Lower leg skin (tissue), 4 donors: ENCODE measurements at regions not wholly inside any gene's neighbourhood (a gene's known extent, or its start where the extent isn't known, plus 50 kb on each side); places are given as distances from the start of the nearest gene placed in this dataset.

ENCODE experiments used
- DNase-seq, 2 donors: peaks; one replicate each; pipeline ENCODE4 v3.0.0-alpha.2; 2019; ENCODE audit warnings: low spot score in 2 of 2
- H3K4me3 ChIP-seq: fragments of 200-600 bp; sonication (generic); 2 replicates; pipeline ENCODE4 v1.5.1; 2017; ENCODE audit warnings: mild to moderate bottlenecking, low read depth; ENCODE audit not compliant: poor library complexity, severe bottlenecking
- CTCF ChIP-seq, 3 donors: fragments of 450-650 bp; IDR thresholded peaks; one replicate each; pipeline ENCODE4 v1.5.1; 2016; ENCODE audit warnings: antibody characterized with exemption in 3 of 3, mild to moderate bottlenecking in 3 of 3, moderate library complexity in 2 of 3
- POLR2A ChIP-seq, 2 donors: fragments of 450-650 bp; IDR thresholded peaks; one replicate each; pipeline ENCODE4 v1.6.1; 2016 to 2017; ENCODE audit warnings: antibody characterized with exemption in 2 of 2, mild to moderate bottlenecking in 1 of 2, moderate library complexity in 1 of 2
- WGBS, 2 donors: methylation state at CpG; one replicate each; pipeline ENCODE4 v1.1.5; 2018; 5-methylcytosine and 5-hydroxymethylcytosine counted together
- intact Hi-C: fragments of 100-400 bp; cut with DNase I; formaldehyde crosslinking; loops from one replicate; pipeline ENCODE4 v1.15.0; 2023; ENCODE audit warnings: low total_unique reads

DNA sequence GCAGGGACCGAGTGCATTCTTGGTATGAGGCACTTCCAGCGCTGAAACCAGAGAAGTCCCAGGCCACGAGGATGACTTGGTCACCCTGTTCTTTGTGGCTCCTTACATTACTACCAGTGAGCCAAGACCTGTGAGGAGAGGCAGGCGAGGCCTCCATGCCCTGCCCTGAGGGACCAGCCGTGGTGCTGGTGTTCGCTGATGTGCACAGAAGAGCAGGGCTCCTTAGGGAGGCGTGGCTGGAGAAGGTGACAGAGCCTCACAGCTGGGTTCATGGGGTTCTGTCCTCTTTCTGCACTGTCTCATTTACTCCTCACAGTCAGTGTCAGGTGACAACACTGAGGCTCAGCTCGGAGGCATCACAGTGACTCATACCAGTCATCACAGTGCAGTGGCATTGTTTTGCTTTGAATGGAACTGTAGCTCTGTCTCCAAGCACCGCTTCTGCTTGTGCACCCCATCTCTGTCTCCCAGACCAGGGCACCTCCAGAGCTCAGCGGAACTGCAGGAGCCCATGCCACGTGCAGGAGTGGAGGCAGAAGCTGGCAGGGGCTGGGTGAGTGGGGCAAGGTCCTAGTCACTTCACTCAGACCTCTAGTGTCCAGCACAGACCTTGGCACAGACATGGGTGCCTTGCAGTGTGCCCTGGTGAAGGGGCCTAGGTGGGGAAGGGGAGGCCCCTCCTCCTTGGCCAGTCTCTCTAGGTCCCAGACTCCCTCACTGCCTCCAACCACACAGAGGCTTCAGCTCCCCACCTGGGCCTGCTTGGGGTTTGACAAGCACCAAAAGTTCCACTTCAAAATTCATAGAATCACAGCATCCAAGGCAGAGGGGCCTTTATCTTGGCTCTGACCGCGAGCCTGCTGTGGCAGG is 310.9 kb downstream of the MATN1 start:
- no peak for TF ChIP-seq CTCF (IDR thresholded peaks at IDR 0.05)
- no peak for TF ChIP-seq POLR2A (IDR thresholded peaks at IDR 0.05)
- H3K4me3 ChIP-seq: no peak overlapping the region
- intact Hi-C loops: no loop called here
- peak; percentile 12 to 66 for DNase-seq
- 59 to 64% methylated on average over 13 of the region's 13 CpGs for WGBS, 2 donors

DNA sequence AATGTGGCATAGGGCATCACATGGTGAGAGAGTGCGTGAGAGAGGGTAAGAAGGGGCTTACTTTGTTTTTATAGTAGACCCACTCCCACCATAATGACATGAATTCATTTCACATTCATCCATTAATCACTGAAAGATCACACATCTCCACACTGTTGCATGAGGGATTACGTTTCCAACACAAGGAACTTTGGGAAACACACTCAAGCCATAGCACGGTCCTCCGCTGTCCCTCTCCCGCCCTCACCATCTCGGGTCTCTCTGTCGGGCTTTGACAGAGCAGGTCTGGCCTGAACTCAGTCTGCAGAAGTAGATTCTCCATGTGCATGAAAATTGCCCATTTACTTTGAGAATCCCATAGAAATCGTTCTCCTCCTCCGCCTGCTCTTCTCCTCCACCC is 312.2 kb downstream of the MATN1 start:
- WGBS, 2 donors: 85 to 86% methylated on average over 9 of the region's 9 CpGs
- peak in 1 of 2 donors; percentile 31 for DNase-seq
- intact Hi-C loops: no loop called here
- TF ChIP-seq CTCF (IDR thresholded peaks at IDR 0.05) (no peak), POLR2A (IDR thresholded peaks at IDR 0.05) (no peak)
- H3K4me3 ChIP-seq: no peak overlapping the region

- H3K4me3 ChIP-seq: no peak overlapping the region
- 85 to 90% methylated on average over 8 to 9 of the region's 9 CpGs for WGBS, 2 donors
- intact Hi-C loops: no loop called here
- TF ChIP-seq CTCF (IDR thresholded peaks at IDR 0.05) (no peak), POLR2A (IDR thresholded peaks at IDR 0.05) (no peak)
- peak; percentile 8 to 54 for DNase-seq
Observed at GRCh38 chr1:30410153-30410851, 313.1 kb downstream of the MATN1 start.

DNA sequence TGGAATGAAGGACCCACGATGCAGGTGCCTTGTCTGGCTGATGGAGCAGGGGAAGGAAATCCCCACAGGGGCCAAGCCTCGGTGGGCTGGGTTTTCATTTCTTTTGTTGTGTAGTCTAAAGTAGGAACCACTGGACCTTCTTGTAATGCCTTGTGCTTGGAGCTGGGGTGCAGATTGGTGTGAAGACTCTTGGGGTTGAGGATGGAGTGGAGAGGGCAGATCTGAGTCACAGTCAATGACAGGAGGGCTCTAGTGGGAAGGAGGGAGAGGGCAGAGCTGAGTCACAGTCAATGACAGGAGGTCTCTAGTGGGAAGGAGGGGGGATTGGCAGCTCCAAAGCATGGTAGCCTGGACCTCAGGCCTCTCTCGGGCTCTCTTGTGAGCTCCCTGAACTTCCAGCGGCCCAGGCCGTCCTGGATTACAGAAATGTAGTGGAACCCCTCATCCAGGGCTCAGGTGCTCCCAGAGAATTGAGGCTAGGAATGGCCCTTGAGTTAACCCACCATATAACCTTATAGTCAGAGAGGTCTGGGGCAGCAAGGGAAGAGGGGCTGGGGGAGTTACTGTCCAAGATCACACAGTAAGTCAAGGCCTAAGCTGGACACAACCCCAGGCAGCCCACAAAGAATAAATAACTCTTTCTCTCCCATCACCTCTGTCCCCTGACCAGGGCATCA is 313.8 kb downstream of the MATN1 start:
- 91 to 92% methylated on average over 5 of the region's 5 CpGs for WGBS, 2 donors
- no peak overlapping the region for H3K4me3 ChIP-seq
- peak in 1 of 2 donors; percentile 66 for DNase-seq
- TF ChIP-seq CTCF (IDR thresholded peaks at IDR 0.05): no peak
- no peak for TF ChIP-seq POLR2A (IDR thresholded peaks at IDR 0.05)
- intact Hi-C loops: loop anchor here (10.0 kb wide), 1 partner anchor 295 kb away; no protein-coding TSS in a partner anchor

- no peak overlapping the region for H3K4me3 ChIP-seq
- peak in 1 of 2 donors; percentile 76 for DNase-seq
- intact Hi-C loops: loop anchor here (2.0 to 10.0 kb wide), 2 partner anchors 297 to 1013 kb away; no protein-coding TSS in a partner anchor
- TF ChIP-seq POLR2A (IDR thresholded peaks at IDR 0.05) (no peak), CTCF (IDR thresholded peaks at IDR 0.05) (no peak)
- WGBS, 2 donors: 70 to 74% methylated on average over 9 of the region's 9 CpGs
Observed at GRCh38 chr1:30407865-30408580, 315.4 kb downstream of the MATN1 start.
